Cerebellar nuclear complex (tissue), 1 donor: ENCODE measurements at regions not wholly inside any gene's neighbourhood (a gene's known extent, or its start where the extent isn't known, plus 50 kb on each side); places are given as distances from the start of the nearest gene placed in this dataset.

Experiments used
- DNase-seq, 2 experiments: peaks; one replicate each; lab custom pipeline; 2025; lab: John Stamatoyannopoulos, UW

GRCh38 chr2:15780234-15780633 is 160.1 kb upstream of the MYCN start:
- DNase-seq: no peak

- no peak for DNase-seq
Observed at GRCh38 chr2:15780912-15781574, 159.3 kb upstream of the MYCN start.

GRCh38 chr2:15782009-15782751 is 158.2 kb upstream of the MYCN start:
- DNase-seq: no peak

- no peak for DNase-seq
Observed at GRCh38 chr2:15782769-15783294, 157.5 kb upstream of the MYCN start.

GRCh38 chr2:15783489-15783888 is 156.9 kb upstream of the MYCN start:
- DNase-seq: no peak

- DNase-seq: no peak
Observed at GRCh38 chr2:15784106-15784885, 156.1 kb upstream of the MYCN start.

GRCh38 chr2:15784886-15785801 is 155.2 kb upstream of the MYCN start:
- no peak for DNase-seq

- DNase-seq: no peak
Observed at GRCh38 chr2:15786003-15786654, 154.2 kb upstream of the MYCN start.

GRCh38 chr2:15786901-15787300 is 153.4 kb upstream of the MYCN start:
- no peak for DNase-seq

- DNase-seq: no peak
Observed at GRCh38 chr2:15787535-15788454, 152.6 kb upstream of the MYCN start.

- no peak for DNase-seq
Observed at GRCh38 chr2:15788455-15788829, 151.9 kb upstream of the MYCN start.

- DNase-seq: no peak
Observed at GRCh38 chr2:15788830-15789229, 151.5 kb upstream of the MYCN start.

GRCh38 chr2:15789381-15790062 is 150.8 kb upstream of the MYCN start:
- DNase-seq: no peak

- no peak for DNase-seq
Observed at GRCh38 chr2:15790326-15790725, 150.0 kb upstream of the MYCN start.

GRCh38 chr2:15790838-15791237 is 149.5 kb upstream of the MYCN start:
- DNase-seq: no peak

- no peak for DNase-seq
Observed at GRCh38 chr2:15791294-15791693, 149.1 kb upstream of the MYCN start.

GRCh38 chr2:15792331-15792730 is 148.0 kb upstream of the MYCN start:
- no peak for DNase-seq

GRCh38 chr2:15793078-15793913 is 147.1 kb upstream of the MYCN start:
- DNase-seq: no peak
